Activated T-cell treated with anti-CD3 and anti-CD28 coated beads for 4 hours (primary cell): ENCODE measurements at regions not wholly inside any gene's neighbourhood (a gene's known extent, or its start where the extent isn't known, plus 50 kb on each side); places are given as distances from the start of the nearest gene placed in this dataset.

Experiments
- DNase-seq: peaks from one replicate; pipeline ENCODE4 v3.0.0-alpha.2; 2020

DNA sequence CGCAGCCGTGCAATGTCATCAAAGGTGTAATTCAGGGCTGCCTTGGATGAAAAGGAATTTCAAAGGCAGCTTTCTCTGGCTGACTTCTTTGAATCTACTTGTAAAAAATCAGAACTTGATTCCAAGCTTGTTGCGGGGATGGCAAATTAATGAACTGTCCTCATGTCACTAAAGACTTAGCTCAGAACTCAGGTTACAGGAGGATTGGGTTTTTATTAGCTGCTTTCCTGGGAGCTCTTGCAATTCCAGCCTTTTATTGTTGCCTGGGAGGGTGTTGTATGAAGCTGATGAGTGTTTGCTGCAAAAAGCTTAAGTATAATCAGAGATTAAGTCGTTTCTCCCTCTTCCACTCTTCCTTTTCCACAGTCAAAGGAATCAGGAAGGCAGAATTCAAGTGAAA lies 113.0 kb upstream of the CDH4 start:
- no peak for DNase-seq

GRCh38 chr20:61140576-61140975 lies 111.5 kb upstream of the CDH4 start:
- no peak for DNase-seq

DNA sequence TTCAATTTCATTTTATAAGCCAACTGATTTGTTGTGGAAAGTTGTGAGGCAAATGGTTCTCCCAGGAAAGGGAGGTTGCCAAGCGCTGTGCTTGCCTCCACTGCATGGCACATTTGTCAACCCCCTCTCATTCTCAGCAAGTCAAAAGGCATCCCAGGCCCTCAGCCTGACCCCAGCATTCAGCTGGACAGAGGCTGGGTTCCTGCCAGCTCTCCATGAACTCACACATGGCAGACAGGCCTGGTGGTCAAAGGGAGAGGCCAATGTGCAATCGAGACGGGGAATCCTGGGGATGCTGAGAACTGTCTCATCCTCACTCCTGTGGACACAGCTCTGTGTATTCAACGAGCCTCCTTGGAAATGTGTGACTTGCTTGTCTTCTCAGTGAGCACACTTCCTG lies 106.0 kb upstream of the CDH4 start:
- no peak for DNase-seq

DNA sequence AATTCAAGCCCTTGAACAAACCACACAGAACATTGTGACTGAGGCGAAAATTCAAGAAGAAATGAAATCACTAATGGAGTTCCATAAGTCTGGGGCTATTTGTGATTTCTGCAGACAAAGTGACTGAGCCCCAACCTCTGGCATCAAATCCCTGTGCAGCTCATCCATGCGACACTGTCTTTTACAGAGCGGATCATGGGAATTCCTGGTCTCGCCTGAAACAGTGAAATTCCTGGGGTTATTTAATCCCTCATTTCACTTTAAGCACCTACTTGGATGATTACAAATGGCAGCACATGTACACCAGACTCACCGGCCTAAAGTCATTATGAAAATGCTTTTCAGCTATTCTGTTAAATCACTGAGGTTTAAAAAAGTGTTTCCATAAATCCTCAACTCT lies 102.4 kb upstream of the CDH4 start:
- no peak for DNase-seq

- no peak for DNase-seq
These were observed 94.8 kb upstream of the CDH4 start for GRCh38 chr20:61157301-61157700.

DNA sequence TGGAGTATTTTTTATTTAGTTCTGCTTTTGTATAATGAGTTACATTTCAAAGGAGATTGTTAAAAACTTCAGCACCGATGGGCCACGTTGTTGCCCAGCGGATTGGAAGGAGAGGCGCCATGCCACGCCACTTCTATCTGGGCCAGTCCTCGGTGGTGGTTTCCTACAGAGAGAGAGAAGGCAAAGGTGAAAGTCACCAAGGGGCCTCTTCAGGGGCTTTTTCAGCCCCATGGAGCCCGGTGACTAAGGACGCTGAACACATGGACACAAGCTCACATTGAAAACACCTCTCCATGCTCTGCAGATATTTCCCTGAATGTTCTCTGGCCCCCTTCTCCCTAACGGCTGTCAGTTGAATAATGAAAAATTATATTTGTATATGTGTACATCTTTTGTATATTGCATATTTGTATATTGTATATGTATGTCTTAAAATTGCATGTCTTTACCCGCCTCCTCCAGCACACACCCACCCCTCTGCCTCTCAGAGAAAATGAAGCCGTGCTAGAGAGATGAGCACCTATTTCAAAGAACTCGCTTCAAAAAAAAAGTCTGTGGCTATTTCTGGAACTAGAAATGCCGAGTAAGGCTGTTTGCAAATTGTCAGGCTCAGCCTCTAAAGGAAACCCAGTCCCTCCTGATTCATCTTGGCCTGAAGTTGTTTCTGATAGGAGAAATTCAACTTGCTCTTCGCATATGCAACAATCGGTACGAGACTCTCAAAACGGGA lies 91.9 kb upstream of the CDH4 start:
- no peak for DNase-seq

DNA sequence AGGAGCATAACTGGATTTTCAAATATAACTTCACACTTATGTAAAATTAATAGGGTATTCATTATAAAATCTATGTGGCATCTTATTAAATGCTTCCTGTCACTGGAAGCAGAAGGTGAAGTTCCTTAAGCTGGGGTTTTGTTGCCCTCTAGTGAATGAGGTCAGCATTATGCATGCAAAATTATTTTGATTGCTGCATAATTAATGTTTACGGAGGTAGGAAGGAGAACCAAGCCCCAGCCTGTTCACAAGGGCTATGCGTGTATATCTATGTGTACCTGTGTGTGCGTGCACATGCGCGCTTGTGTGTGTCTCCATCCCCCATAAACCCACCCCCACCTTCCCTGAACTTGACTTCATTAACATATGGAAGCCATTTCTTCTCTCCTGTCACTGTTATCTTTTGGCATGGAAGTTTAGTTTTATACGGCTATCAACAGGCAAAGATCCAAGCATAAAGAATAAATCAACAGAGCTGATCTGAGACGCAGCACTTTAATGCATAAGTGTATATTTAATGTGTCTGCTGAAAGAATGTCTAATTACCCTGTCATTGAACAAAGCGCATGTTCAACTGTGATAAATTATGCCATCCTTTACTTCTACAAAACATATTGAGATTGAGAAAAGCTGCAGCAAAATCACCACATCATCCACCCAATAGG lies 90.2 kb upstream of the CDH4 start:
- DNase-seq, result no peak

- no peak for DNase-seq
These were observed 89.6 kb upstream of the CDH4 start for GRCh38 chr20:61162451-61162850.

DNA sequence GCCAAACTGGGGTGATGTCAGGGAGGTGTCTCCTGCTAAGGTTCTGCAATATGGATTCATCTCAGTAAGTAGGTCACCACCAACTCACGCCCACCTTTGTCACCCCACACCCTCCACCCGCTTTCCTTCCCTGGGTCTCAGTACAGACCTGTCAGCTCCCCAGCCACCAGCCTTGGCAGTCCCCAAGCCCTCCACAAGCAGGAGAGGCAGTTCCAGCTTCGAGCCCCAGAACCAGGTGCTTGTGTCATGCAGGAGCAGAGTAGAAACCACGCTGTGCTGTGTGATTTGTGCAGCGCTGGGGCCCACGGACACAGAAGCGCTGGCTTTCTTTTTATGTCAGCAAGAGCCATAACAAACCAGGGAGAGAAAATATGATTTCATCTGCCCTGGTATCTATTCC lies 89.0 kb upstream of the CDH4 start:
- no peak for DNase-seq

DNA sequence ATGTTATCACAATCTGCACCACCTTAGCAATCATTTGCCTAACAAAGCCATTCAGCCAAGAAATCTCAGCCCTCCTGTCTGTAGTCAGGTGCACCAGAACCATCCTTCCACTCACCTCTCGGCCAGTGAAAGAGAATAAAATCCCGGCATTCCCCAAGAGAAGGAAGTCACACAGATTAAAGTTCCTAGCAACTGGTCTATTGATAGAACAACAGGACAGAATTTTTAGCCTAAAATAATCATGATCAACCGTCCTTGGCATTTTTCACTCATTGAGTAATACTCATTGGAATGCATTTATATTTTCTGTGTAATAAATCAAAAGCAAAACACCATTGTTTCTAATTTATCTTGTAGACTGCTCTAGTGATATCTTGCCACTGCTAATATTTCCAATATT lies 85.7 kb upstream of the CDH4 start:
- DNase-seq, result no peak

DNA sequence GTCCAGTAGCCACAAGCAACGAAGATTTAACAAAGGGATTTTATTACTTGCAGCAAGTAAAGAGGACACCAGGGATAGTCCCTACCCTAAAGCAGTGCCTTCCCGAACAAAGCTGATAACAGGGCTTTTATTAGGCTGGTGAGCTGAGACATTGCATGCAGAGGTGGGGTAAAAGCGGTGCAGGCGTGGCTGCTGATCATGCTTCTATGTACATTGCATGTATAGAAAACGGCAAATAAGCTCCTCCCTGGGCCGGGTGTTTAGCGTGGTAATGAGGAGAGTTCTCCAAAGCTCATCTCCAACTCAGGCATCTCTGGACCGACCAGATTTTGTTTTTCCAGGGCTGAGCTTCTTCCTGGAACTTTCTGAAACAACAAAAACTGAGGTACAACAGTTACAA lies 83.5 kb upstream of the CDH4 start:
- DNase-seq, result no peak

GRCh38 chr20:61169874-61170273 lies 82.2 kb upstream of the CDH4 start:
- no peak for DNase-seq

DNA sequence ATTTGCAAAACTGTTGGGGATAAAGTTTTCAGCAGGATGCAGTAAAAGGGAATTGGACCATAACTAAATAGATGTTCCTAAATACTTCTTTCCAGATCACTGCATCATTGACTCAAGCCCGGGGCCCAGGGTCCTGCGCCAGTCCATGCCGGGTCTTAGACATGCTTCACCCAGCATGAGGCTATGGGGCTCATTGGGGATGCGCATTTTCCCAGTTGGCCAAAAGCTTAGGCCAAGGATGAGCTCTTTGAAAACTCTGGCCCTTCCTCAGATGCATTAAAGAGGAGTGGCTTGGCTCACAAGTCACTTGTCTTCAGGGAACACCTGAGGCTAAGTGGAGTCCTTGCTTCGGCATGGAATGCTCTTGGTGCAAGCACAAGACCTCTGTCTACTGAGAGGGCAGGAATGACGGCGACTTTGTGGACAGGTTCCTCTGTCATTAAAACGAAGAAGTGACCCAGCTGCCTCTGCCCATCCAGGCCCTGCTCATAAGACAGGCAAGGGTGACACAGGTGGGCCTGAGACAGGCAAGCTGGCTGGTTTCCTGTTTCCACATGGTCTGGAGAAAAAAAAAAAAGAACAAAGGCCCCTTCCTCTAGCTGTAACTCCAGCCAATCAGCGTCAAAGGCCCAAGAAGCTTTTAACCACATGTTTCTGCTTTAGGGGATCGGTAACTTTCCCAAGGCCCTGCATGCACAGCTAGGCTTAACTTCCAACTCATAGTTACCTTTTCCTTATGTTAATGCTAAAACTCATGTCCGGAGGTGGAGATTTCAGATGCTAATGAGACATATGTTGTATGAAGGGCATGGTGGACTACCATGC lies 81.4 kb upstream of the CDH4 start:
- no peak for DNase-seq

DNA sequence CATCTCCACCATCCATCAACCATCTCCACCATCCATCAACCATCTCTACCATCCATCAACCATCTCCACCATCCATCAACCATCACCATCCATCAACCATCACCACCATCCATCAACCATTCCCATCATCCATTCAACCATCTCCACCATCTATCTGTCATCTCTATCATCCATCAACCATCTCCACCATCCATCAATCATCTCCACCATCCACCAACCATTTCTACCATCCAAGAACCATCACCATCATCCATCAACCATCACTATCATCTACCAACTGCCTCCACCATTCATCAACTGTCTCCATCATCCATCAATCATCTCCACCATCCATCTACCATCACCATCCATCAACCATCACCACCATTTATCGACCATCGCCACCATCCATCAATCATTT lies 78.8 kb upstream of the CDH4 start:
- DNase-seq, result no peak

DNA sequence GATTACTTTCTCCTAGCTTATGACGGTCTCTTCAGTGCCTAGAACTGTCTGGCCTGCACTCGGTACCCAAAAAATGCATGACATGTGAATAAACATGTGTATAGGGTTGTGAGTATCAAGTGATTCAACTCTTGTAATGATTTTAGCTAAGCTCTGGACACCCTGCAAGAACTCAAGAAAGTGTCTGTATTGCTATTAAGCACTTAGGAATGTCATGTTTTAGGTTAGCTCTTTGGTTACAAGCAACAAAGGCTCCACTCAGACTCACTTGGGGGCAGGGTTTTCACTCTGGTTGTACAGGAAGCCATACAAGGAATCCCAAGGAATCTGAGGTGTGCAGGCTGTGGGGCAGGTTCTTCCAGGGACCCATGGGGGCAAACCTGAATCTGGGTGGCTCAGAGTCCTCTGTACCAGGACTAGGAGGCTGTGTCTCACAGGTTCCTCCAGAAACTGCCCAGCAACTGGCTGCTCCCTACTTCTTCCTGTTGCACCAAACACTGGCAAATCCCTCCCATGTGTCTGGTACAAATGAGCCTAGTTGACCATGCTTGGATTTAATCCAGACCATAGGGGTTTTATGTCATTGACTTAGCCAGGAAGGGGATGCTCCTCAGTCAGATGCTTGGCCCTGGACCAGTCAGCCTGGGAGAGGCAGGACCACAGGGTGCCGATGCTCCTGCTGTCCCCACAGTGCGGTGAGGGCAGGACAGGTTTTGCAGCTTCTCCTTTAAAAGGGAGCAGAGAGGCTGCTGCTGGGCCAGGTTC lies 77.9 kb upstream of the CDH4 start:
- no peak for DNase-seq

- DNase-seq, result no peak
These were observed 75.2 kb upstream of the CDH4 start for GRCh38 chr20:61176874-61177273.

DNA sequence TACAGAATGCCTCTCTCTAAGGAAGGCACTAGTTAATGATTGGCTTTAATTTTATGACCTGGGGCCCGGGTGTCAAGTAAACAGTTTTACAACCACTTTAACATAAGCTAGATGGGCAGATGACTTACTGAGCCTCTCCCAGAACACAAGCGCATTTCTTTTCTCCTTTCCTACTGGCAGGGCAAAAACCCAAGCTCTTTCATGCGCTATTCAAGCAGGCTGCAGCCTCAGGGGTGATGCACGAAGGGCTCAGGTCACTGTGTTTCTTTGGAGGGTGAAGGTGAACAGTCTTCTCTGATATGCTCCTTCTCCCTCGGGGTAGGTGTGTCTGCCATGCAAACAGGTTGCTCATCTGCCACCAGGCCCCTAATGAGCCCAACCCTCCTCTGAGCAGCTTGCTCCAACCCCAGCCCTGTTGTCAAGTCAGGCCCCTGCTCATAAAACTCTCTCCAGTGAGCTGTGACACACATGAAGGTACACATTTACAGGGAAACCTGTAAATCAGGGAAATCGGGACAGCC lies 73.5 kb upstream of the CDH4 start:
- no peak for DNase-seq

- DNase-seq, result no peak
These were observed 67.9 kb upstream of the CDH4 start for GRCh38 chr20:61184194-61184593.

GRCh38 chr20:61185181-61185580 lies 66.9 kb upstream of the CDH4 start:
- DNase-seq, result no peak

DNA sequence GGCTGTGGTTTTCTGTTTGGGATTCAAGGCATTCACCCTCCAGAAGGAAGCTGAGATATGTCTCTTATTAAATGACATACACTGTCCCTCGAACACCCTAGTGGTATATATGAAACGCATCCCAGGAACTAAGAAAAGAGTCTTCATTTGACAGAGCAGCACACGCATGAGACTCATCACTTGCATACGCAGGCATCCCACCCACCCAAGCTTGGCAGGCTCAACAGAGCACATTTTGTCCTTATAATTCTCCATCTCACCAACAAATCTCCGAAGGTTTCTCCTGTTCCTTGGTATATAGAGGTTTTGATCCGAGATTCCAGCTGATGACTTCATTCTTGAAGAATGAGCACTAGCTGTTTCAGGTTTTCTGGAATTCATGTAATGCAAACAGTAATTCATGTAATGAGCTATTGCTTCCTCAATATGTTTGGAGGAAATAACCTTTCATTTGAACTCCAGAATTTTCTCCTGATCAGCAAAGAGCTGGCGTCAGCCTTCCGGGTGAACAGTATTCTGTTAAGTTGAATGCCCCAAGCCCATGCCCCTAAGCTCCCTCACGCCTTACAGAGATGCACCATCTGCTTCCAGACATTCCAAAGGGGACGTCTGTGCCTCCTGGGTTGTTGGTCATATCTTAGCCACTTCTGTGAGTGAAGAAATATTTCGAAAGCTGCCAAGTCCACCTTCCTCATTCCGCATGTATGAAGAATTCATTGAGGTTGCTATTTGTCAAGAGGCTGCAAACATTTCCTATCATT lies 66.0 kb upstream of the CDH4 start:
- DNase-seq, result no peak

DNA sequence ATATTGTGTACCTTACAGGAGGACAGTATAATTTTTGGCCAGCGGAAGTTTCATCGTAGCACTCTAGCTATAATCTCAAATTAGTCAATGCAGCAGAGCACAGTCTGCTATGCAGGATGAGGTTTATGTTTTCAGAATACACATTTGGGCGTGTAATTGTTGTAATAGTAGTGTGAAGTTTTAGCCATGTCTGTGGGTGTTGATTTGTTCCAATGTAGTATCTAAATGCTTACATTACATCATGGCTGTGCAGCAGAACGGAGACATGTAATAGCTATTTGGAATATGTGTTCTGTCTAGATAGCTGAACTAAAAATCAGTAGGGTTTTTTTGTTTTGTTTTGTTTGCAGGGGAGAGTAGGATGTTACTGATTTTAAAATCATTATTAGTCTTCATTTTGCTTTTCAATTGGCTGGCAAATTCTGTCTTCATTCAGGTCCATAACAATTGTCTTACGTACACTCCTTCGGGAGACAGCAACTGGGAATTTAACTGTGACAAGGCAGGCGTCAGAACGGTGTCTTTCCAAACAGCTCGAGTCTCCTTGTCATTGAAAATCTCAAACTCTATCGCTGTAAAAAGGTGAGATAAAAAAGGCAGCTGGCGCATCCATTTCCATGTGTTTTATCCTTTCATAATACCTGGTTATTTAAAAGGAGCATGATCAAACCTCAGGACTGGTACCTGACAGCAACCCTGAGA lies 65.1 kb upstream of the CDH4 start:
- DNase-seq, result no peak

DNA sequence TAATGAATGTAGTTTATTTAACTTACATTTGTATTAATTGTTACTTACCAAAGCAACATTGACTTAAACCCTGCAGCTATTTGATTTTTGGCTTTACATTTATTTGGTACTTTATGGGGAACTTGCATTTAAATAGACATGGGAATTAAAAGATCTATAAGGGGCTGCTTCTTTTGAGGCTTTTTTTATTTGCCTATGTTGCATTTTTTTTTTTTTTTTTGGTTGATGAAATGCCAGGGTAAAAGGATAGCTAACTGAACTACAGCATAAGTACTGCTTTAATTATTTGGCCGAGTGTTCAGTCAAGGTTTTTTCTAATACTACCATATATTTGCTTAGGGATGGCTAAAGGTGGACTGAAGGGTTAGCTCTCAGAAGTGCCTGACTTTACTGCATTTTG lies 62.5 kb upstream of the CDH4 start:
- DNase-seq, result no peak
